ENCODE measurements at regions not wholly inside any gene's neighbourhood (a gene's known extent, or its start where the extent isn't known, plus 50 kb on each side); places are given as distances from the start of the nearest gene placed in this dataset.
"Not testable (repeated sequence)": the region's sequence is repeated elsewhere in the genome, so short reads cannot be mapped to it uniquely, and the experiment has no call there.

DNA sequence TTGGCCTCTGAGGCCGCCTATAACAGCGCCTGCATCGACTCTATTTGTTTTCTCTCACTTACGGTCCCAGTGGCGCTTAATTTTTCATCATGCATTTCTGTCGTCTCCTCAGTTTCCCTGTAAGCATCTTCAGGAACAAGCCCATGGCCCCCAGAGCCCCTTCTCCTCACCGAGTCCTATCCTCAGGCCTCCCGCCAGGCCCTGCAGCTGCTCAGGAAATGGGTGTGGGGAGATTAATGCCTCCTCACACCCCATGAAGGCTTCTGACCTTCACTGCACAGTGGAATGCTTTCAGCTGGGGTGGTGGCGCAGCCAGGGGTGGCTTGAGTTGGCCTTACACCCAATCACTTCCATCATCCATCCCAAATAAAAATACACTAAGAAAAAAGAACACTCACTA is 260.4 kb downstream of the FAM43A start:
- DNase-seq (ENCODE audit: low read depth) = no peak

DNA sequence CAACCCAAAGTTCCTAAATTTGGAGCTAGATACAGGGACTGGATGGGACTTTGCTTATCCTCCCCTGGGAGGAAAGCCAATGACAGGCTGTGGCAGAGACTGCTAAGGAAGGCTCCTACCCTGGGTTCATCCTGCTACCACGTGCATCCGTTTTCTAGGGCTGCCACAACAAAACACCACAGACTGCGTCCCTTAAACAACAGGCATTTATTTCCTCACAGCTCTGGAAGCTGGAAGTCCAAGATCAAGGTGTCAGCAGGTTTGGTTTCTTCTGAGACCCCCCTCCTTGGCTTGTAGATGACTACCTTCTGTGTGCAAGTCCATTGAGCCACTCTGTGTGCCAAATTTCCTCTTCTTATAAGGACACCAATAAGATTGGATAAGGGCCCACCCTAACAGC is 263.9 kb downstream of the FAM43A start:
- no peak for DNase-seq (ENCODE audit: low read depth)

DNA sequence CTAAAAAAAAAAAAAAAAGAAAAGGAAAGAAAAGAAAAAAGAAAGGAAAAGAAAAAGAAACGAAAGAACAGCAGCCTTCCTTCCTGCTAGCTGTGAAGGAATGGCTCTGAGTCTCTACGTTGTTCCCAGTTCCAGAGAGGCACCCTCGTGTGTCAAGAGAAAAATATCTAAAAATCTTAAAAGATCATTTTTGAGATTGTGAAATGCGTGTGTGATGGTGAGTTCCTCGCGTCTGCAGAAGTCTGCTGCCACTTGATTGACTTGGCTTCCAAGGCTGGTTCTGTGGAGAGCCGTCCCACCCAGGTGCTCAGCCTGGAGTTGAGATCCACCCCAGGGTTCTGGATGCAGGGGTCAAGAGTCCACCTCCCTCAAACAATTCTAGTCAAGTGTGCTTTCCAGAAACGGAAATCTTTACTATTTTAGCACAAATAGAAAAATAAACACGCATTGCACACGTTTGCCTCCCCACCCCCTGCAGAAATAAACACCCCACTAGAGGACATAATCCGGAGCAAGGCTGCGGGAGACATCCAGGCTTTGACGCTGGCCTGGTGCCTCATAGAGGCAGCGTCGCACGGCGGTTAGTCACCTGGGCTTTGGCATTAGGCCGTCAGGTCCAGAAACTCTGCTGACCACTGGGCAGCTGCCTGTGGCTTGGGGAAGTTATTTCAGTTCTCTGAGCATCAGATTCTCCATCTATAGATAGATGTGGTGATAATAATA is 265.4 kb downstream of the FAM43A start:
- no peak for DNase-seq (ENCODE audit: low read depth)

DNA sequence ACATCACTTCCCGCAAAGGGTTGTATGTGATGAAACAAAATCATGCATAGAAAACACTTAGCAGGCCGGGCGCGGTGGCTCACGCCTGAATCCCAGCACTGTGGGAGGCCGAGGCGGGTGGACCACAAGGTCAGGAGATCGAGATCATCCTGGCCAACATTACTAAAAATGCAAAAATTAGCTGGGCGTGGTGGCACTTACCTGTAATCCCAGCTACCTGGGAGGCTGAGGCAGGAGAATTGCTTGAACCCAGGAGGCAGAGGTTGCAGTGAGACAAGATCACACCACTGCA is 265.9 kb downstream of the FAM43A start:
- DNase-seq (ENCODE audit: low read depth) = not testable (repeated sequence)

DNA sequence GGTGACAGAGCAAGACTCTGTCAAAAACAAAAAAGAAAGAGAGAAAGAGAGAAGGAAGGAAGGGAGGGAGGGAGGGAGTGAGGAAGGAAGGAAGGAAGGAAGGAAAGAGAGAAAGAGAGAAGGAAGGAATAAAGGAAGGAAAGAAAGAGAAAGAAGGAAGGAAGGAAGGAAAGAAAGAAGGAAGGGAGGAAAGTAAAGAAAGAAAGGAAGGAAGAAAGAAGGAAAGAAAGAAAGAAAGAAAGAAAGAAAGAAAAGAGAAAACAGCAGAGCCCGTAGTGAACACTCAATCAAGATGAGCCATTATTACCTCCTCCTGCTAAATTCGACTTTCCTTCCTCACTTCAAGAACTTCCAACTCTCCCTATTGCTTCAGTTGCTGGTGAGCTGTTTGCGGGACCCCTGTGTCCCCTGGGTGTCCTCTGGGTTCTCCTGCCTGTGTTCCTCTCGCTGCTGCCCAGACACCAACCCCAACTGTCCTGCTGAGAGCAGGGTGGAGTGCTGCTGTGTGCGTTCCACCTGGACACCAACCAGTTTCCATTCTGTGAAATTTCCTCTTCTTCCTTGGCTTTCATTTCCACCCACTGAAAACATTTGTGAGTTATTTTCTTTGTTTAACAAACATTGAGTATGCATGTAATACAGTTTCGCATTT is 266.4 kb downstream of the FAM43A start:
- no peak for DNase-seq (ENCODE audit: low read depth)

DNA sequence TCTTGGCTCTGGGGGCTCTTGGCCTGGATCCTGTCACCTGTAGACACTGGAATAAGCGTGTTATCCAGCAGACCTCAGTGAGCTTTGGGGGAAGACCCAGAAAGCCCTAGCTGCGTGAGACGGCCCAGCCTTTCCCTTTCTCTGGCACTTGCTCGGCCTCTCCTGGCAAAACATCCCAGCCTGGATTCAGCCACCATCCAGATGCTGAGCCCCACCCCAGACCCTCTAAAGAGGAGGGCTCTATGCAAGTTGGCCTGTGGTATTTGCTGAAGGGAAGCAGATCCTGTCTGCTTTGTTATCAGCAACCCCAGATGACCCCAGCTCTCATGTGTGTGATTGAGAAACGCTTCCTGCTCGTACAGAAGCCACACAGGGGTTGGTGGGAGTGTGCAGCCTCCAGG is 267.2 kb downstream of the FAM43A start:
- DNase-seq (ENCODE audit: low read depth) = no peak

DNA sequence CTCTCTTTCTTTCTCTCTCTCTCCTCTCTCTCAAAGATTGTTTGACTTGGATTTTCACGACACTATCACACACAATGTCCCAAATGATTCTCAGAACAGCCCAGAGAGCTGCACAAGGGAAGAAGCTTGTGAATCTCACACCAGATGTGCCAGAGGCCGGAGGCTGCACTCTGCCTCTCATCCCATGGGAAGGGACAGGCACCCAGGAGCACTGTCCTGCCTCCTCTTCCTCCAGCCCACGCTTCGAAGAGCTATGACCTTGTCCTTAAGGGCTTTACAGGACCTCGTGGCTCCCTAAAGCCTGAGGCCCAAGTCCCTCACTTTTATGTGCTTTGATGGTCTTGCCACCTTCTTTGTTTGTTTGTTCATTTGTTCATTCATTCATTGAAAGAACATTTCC is 267.6 kb downstream of the FAM43A start:
- no peak for DNase-seq (ENCODE audit: low read depth)

DNA sequence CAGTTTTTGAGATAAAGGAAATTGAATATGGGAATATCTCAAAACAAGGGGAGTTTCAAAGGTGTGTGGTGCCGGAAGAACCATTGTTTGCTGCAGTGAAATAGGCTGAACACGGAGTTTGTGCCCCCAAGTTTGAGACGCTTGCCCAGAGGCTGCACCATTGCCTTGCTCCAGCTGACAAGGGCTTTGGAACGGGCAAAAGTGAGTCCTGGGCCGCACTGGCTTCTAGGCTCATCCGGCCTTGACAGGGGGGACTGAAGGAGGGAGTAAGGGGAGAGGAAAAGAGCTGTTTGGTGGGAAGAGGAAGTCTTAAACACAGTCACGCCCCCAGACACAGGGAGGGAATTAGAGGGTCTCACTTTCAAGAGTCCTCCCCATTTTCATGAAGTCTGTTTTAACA is 269.9 kb downstream of the FAM43A start:
- no peak for DNase-seq (ENCODE audit: low read depth)

DNA sequence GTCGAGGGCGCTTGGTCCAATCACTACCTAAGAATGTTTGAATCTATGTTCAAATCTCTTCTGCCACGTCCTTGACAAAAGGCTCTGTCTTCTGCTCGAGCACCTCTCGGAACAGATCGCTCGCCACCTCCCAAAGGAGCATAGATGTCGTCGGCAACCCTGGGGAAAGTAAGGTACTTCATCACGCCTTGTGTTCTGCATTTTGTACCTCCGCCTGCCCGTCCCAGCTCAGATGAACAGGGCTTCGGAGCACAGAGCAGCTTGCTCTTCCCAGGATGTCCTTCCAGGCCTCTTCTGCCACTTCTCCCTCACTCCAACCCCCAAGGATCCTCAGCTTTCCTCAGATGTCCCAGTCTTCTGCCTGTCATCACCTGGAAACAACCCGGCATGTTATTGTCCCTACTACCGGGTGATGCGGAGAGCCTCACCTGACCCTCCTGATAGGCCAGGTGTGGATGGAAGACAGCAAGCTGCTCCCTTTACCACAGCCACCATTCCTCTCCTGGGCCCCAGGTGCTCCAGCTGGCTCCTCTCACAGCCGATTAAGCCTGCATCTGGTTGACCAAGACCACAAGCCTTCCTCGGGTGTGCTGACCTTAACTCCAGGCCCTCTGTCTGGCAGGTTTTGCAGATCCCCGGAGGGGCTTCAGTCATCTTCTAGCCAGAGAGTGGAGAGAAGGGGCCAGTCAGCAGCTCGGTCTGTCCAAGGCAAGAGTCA is 270.5 kb downstream of the FAM43A start:
- DNase-seq (ENCODE audit: low read depth) = no peak

DNA sequence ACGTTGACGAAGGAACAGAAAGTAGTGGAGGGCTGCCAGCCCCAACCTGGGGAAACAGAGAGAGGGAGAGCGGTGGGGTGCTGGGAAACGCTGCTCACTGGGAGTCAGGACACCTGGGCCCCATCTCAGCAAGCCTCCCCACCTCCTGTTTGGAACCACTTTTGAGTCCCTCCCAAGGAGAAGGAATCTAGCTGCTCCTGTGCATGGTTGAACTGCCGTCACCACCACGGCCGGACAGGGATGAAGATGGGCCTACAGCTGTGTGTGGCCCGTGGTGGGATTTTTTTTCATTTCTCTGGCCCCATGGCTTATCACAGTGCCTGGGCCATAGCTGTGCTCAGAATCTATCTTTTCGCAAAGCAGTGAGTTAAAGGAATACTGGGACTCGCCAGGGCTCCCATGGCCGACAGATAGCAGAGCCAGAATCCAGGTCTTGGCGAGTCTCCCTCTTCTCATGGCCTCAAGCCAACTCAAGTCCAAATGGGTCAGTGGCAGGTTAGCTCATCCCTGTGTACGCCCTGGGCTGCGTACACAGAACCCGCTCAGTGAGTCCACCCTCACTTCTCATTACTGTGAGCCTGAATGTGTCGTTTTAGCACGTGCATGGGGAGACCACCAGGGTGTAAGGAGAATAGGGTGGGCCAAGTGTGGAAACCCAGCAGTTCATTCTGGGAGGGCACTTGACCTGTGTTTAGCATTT is 271.2 kb downstream of the FAM43A start:
- no peak for DNase-seq (ENCODE audit: low read depth)

DNA sequence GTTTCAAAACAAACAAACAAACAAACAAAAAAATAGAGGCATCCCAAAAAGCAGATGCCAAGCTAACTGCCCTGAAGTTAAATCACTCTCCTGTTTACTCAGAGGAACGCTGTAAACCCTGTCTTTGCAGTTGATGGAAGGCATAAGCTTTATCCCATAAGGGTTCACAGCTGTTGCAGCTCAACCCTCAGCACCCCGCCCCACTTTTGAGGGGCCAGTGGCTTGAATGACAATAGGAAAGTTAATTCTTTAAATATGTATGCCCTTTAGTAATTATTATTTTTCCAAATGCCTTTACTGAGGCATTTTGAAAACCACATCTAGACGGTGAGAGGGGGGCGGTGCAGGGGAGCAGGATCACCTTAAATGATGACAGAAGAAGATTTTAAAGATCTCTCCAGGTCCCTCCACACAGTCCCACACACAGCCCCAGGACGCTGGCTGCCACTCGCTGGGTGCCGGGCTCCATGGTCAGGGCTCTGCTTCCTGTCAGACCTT is 272.1 kb downstream of the FAM43A start:
- DNase-seq (ENCODE audit: low read depth) = no peak

DNA sequence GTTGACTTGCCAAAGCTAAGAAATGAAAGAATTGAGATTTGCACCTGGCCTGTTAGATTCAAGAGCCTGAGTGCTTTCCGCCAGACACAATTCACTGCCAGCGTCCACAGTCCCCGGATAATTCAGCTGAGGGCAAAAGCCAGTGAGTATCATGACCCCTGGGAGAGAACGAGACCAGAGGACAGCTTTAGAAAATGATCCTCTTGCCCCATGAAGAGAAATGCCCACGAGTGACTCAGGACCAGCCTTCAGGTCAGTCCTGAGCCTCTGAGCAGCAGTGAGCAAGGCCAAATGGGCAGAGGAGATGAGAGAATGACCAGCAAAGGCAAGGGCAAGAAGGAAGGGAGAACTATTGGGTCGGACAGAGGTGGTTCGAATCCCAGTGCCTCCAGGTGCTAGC is 273.5 kb downstream of the FAM43A start:
- DNase-seq (ENCODE audit: low read depth) = no peak

DNA sequence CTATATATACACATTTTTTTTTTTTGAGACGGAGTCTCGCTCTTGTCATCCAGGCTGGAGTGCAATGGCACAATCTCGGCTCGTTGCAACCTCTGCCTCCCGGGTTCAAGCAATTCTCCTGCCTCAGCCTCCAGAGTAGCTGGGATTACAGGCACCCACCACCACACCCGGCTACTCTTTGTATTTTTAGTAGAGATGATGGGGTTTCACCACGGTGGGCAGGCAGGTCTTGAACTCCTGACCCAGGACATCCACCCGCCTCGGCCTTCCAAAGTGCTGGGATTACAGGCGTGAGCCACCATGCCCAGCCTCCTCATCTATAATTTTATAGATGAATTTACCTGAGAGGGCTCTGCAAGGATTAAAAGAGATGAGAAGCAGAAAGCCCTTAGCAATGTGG is 274.0 kb downstream of the FAM43A start:
- DNase-seq (ENCODE audit: low read depth) = not testable (repeated sequence)

DNA sequence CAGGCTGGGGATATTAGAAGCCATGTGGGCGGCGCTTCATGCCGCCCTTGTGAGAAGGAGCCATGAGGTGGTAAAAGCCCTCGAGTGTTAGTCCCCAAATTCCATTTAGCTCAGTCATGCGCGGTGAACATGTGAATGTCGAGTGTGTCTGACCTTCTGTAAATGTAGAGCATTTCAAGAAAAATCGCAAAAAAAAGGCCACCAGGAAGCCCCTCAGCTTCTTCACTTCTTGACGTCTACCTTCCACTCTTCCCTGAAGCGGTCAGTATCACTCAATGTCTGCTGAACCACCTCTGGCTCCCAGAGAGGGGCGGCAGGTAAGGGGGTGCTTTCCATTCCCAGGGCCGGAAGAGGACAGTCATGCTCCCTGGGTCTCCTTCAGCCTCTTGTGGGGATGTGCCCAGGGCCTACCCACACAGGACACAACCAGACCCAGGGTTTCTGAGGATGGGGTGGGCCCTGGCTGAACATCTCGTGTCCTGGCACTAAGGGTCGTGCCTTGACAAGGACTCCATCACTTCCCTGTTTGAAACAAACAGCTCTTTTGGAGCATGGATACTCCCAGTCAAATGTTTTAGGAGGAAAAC is 274.9 kb downstream of the FAM43A start:
- no peak for DNase-seq (ENCODE audit: low read depth)

DNA sequence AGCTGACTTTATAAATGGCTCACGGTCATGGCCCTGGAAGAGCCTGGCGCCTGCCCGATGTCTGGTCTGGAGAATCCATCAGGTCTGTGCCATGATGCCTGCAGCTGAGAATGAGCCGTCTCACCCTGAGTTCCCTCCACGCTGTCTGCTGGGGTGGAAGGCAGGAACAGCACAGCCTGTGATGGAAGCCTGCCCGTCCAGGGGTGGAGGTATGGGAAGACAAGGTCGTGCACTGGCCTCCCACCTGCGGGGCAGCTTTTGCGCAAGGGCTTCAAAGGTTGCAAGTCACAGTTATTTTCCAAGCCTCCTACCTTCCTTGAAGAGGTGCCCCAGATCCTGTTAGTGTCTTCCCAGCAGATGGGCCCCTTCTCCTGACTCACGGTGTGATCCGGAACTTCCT is 275.5 kb downstream of the FAM43A start:
- DNase-seq (ENCODE audit: low read depth) = no peak

DNA sequence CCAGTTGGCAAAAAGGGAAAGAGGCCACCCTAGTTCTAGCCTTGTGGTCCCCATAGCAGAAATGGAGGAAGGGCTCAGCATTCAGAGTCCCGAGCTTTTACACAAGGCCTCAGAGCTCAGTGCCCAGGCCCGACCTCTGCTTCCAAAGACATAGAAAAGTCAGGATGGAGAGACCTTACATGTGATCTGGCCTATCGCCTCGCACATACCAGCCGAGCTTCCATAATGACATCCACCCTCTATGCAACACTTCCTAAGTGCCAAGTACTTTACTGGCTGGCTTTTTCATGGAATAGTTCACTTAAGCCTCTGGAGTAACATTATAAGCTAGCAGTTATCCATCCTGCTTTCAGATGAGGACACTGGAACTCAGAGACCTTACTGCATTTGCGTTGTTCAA is 275.9 kb downstream of the FAM43A start:
- DNase-seq (ENCODE audit: low read depth) = no peak

DNA sequence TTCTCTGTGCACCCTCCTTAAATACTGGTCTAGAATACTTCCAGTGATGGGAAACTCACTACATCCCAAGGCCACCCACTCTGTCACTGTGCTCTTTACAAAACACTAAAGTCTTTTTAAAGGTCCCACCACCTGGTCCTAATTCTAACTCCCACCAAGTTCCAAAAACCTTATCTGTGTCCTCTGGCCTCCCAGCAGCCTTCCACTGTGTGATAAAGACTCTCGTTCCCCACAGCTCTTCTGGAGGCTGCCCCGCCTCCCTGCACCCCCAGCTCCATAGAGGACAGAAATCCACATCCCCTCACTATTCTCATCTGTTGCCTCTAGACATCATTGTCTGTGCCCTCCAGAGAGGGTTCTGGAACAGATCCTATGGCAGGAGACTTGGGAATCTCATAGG is 276.4 kb downstream of the FAM43A start:
- DNase-seq (ENCODE audit: low read depth) = no peak

DNA sequence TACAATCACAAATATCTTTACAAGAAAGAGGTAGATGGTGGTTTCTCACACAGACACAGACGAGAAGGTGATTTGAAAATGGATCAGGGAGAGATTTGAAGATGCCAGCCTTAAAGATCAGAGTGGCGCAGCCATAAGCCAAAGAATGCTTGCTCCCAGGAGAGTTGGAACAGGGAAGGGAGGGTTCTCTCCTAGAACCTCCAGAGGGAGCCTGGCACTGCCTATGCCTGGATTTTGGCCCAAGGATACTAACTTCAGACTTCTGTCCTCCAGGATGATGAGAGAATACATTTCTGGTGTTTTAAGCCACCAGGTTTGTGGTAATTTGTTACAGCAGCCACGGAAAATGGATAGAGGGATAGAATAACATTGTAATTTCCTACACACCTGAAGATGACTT is 279.1 kb downstream of the FAM43A start:
- no peak for DNase-seq (ENCODE audit: low read depth)

DNA sequence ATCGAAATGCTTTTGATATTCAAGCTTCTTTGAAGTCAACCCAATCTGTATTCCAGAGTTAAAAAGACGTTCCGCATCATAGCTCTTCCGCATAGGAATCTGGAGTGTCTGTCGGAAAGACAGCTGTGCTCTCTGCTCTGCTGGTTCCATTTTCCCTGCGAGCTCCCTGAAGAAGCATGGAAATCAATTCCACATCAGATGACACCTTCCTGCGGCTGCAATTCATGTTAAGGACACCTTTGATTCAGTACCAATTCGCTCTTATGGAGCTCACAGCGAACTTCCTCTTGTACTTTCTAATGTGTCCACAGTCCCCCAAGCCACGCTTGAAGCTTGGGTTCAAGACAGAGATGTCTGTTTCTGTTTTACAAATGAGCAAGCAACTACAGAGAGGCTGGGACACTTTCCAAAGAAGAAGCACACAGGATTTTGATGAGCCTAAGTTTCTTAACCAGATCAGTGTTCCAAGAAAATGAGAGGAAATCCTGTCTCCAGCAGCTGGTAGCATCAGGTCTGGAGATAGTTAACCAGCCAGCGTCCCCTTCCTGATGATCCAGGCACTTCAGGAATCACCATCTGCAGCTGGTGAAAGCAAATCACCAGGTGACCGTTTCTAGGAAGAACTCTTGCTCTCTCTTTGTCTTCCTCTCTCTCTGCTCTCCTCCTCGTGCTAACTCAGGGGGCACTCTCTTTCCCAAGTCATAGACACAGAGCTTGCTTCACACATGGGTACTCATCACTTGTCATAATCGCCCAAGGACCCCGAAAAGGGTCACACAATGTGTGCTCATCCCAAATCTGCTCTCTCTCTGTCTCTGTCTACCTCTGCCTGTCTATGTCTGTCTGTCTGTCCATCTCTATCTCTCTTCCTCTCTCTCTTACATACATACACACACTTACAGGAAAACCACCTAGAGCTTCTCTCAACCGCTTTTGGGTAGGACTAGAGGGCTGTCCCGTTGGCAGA is 281.8 kb downstream of the FAM43A start:
- no peak for DNase-seq (ENCODE audit: low read depth)

DNA sequence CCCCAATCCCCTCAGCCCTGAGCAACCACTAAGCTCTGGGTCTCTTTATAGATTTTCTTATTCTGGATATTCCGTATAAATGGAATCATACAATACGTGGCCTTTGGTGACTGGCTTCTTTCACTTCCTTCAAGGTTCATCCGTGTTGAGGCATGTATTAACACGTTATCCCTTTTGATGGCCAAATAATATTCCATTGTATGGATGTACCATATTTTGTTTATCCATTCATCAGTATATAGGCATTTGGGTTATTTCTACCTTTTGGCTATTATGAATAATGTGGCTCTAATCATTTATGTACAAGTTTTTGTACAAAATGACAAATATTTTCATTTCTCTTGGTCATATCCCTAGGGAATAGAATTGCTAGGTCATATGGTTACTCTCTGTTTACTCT is 284.4 kb downstream of the FAM43A start:
- no peak for DNase-seq (ENCODE audit: low read depth)

DNA sequence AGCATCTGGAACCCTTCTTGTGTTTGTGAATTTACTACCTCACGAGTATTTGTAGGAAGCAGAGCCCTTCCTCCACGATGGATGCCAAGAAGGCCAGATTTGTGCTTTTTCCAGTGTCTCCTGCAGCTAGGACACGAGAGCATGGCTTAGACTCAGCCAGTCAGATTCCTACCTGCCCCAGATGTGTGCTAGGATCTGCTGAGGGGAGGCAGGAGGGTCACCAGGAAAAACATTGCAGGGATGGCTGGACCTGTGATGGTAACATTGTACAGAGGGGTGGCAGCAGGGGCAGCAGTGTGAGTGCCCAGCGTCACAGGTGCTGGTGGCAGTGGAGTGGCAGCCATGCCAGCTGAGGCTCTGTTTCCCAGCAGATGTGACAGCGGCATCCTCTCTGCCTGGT is 285.3 kb downstream of the FAM43A start:
- no peak for DNase-seq (ENCODE audit: low read depth)

All from stimulated activated CD8-positive, alpha-beta memory T cell treated with anti-CD3 and anti-CD28 coated beads, Interleukin-7, amount 100 ng/mL, for 24 hours (primary cell).